SK-N-SH (cell line): ENCODE measurements at regions not wholly inside any gene's neighbourhood (a gene's known extent, or its start where the extent isn't known, plus 50 kb on each side); places are given as distances from the start of the nearest gene placed in this dataset.

Source experiments
- CTCF ChIA-PET: fragments of 300-600, 350-600 bp; formaldehyde crosslinking; extraction: SDS; loops from one replicate; lab custom pipeline; 2021; lab: Yijun Ruan, JAX
- POLR2A ChIA-PET: fragments of 350-600 bp; sonication (Branson Sonifier 250); formaldehyde crosslinking; extraction: SDS; loops from one replicate; lab custom pipeline; 2020; ENCODE audit warnings: antibody characterized with exemption, inconsistent platforms; lab: Yijun Ruan, JAX
- DNase-seq: peaks from one replicate; pipeline ENCODE4 v3.0.0; 2012
- H2AFZ ChIP-seq: fragments of 200-600 bp; sonication (generic); 2 replicates; pipeline ENCODE4 v1.8.1; 2016; ENCODE audit warnings: antibody characterized with exemption, mild to moderate bottlenecking, low read depth
- H3F3A ChIP-seq: fragments of 200-600 bp; sonication (generic); replicated peaks from 2 replicates; pipeline ENCODE3; 2016; ENCODE audit warnings: antibody characterized with exemption, mild to moderate bottlenecking; ENCODE audit not compliant: insufficient read depth
- H3K27ac ChIP-seq, 2 experiments: fragments of 200-500 bp in 1 of 2; fragments of 200-600 bp in 1 of 2; sonication (Bioruptor generic) in 1 of 2; sonication (generic), shearing (Covaris generic) in 1 of 2; 2 replicates each; pipeline versions ENCODE4 v1.5.1 to v1.6.1; 2014 to 2016; ENCODE audit warnings: low read depth in 2 of 2, inconsistent platforms in 1 of 2, low read length in 1 of 2, mild to moderate bottlenecking in 1 of 2, mixed read lengths in 1 of 2
- H3K27me3 ChIP-seq: fragments of 200-600 bp; sonication (generic), shearing (Covaris generic); 2 replicates; pipeline ENCODE4 v1.6.1; 2016; ENCODE audit warnings: mixed run types; ENCODE audit not compliant: insufficient read depth
- H3K36me3 ChIP-seq, 2 experiments: fragments of 200-500 bp in 1 of 2; fragments of 200-600 bp in 1 of 2; sonication (Bioruptor generic) in 1 of 2; sonication (generic) in 1 of 2; replicated peaks in 1 of 2; 2 replicates each; pipeline versions ENCODE3 to v1.5.1; 2014 to 2016; ENCODE audit warnings: low read length in 1 of 2, mild to moderate bottlenecking in 1 of 2; ENCODE audit not compliant: insufficient read depth in 2 of 2, control insufficient read depth in 1 of 2
- H3K4me1 ChIP-seq, 2 experiments: fragments of 200-500 bp in 1 of 2; fragments of 200-600 bp in 1 of 2; sonication (Bioruptor generic) in 1 of 2; sonication (generic), shearing (Covaris generic) in 1 of 2; 2 replicates each; pipeline versions ENCODE4 v1.5.1 to v1.6.1; 2014 to 2016; ENCODE audit warnings: low read depth in 1 of 2, low read length in 1 of 2, mixed run types in 1 of 2; ENCODE audit not compliant: insufficient read depth in 2 of 2, control insufficient read depth in 1 of 2
- H3K4me2 ChIP-seq: fragments of 200-600 bp; sonication (generic), shearing (Covaris generic); 2 replicates; pipeline ENCODE4 v1.6.1; 2017; ENCODE audit warnings: mixed run types
- H3K4me3 ChIP-seq, 2 experiments: fragments of 200-500 bp in 1 of 2; fragments of 200-600 bp in 1 of 2; sonication (Bioruptor generic) in 1 of 2; sonication (generic), shearing (Covaris generic) in 1 of 2; 2 replicates each; pipeline versions ENCODE4 v1.5.1 to v1.8.1; 2014 to 2016; ENCODE audit warnings: low read depth in 2 of 2, inconsistent platforms in 1 of 2, low read length in 1 of 2, mild to moderate bottlenecking in 1 of 2, mixed read lengths in 1 of 2, moderate library complexity in 1 of 2
- H3K79me2 ChIP-seq: fragments of 200-600 bp; sonication (generic); 2 replicates; pipeline ENCODE4 v1.8.1; 2017; ENCODE audit warnings: mild to moderate bottlenecking; ENCODE audit not compliant: insufficient read depth
- H3K9ac ChIP-seq: fragments of 200-600 bp; sonication (generic); 2 replicates; pipeline ENCODE4 v1.6.1; 2017; ENCODE audit warnings: mixed run types
- H3K9me2 ChIP-seq: fragments of 200-600 bp; sonication (generic); 2 replicates; pipeline ENCODE4 v1.6.1; 2017; ENCODE audit warnings: mixed run types
- H3K9me3 ChIP-seq: fragments of 200-600 bp; sonication (generic); 2 replicates; pipeline ENCODE4 v1.6.1; 2017; ENCODE audit warnings: mixed run types, mild to moderate bottlenecking, moderate library complexity
- H4K20me1 ChIP-seq: fragments of 200-600 bp; sonication (generic); 2 replicates; pipeline ENCODE4 v1.6.1; 2017; ENCODE audit warnings: mild to moderate bottlenecking, mixed run types; ENCODE audit not compliant: insufficient read depth
- CHD2 ChIP-seq: fragments of 150-350 bp; IDR thresholded peaks from 2 replicates; pipeline ENCODE4 v1.6.1; 2018; ENCODE audit warnings: low read length; ENCODE audit not compliant: partially characterized antibody
- ELF1 ChIP-seq: IDR thresholded peaks from 2 replicates; pipeline ENCODE4 v1.4.0; 2012
- EP300 ChIP-seq, 2 experiments: IDR thresholded peaks; 2 replicates each; pipeline versions ENCODE4 v1.4.0 to v1.6.1; 2012; ENCODE audit warnings: borderline replicate concordance in 1 of 2, low read depth in 1 of 2, low read length in 1 of 2
- FOXJ3 ChIP-seq: sonication (generic); formaldehyde crosslinking; IDR thresholded peaks from 2 replicates; pipeline ENCODE4 v1.5.1; 2020; ENCODE audit warnings: mild to moderate bottlenecking, missing genetic modification reagents
- FOXM1 ChIP-seq: IDR thresholded peaks from 2 replicates; pipeline ENCODE4 v1.4.0; 2012; ENCODE audit warnings: low read depth, mild to moderate bottlenecking
- MXI1 ChIP-seq: IDR thresholded peaks from 2 replicates; pipeline ENCODE4 v1.6.1; 2012; ENCODE audit warnings: mild to moderate bottlenecking, low read depth, low read length, improper control_type of control experiment
- NRF1 ChIP-seq: IDR thresholded peaks from 2 replicates; pipeline ENCODE4 v1.6.1; 2012; ENCODE audit warnings: low read depth, mild to moderate bottlenecking, low read length
- SIN3A ChIP-seq: IDR thresholded peaks from 2 replicates; pipeline ENCODE4 v1.6.1; 2012; ENCODE audit warnings: low read depth, mild to moderate bottlenecking, low read length, moderate library complexity, borderline replicate concordance
- SMC3 ChIP-seq: IDR thresholded peaks from 2 replicates; pipeline ENCODE4 v1.6.1; 2012; ENCODE audit warnings: low read depth, low read length, improper control_type of control experiment
- TAF1 ChIP-seq: IDR thresholded peaks from 2 replicates; pipeline ENCODE4 v1.6.1; 2012; ENCODE audit warnings: low read depth, mild to moderate bottlenecking, low read length, moderate library complexity, borderline replicate concordance
- TCF12 ChIP-seq: IDR thresholded peaks from 2 replicates; pipeline ENCODE4 v1.4.0; 2012
- WGBS: methylation state at CpG from one replicate; pipeline ENCODE4 v1.1.6; 2017; ENCODE audit warnings: low lambda C conversion rate; 5-methylcytosine and 5-hydroxymethylcytosine counted together
- TF ChIP-seq, protein P1 (sequence below): IDR thresholded peaks from 2 replicates; pipeline ENCODE4 v1.4.0; 2012; ENCODE audit warnings: low read depth, borderline replicate concordance
- TF ChIP-seq, protein P2 (sequence below): IDR thresholded peaks from 2 replicates; pipeline ENCODE4 v1.6.1; 2012; ENCODE audit warnings: mild to moderate bottlenecking, low read depth, low read length, moderate library complexity
- TF ChIP-seq, protein P3 (sequence below): fragments of 200-600 bp; sonication (generic); IDR thresholded peaks from 2 replicates; pipeline ENCODE4 v1.6.1; 2017; ENCODE audit warnings: antibody characterized with exemption, mild to moderate bottlenecking, moderate library complexity
- TF ChIP-seq, protein P4 (sequence below): IDR thresholded peaks from 2 replicates; pipeline ENCODE4; 2012

DNA sequence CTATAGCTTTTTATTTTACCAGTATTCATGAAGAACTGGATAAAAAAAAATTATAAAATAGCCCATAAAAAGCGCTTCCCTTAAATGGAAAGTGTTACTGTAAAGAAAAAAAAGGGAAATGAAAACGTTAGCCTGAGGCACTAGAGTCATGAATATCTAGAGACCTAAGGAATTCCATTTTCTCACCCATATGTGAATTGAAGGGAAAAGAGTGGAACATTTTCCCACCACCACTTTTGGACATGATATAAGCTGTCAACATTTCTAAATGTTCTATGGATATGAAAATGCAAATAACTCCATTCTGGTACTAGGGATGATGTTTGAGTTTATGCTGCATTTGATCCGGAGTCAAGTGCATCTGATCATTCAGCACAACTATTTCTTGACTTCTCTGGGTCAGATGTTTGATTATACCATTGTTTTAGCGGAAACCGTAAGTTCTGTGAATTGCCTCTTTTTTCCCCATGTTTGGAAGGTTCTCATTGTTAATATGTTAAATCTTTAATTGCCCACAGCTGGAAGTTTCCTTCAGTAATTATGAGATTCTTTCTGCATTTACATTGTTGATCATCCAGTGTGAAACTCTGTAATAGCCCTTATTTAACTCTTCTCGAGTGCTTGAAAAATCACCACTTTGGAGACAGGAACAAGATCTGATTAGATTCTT, 467.4 kb upstream of the SEMA6A start:
- no peaks in the 10 kb centered on the region for H4K20me1 ChIP-seq
- no peaks in the 10 kb centered on the region for H3K79me2 ChIP-seq
- no peak overlapping the region for H3K27ac ChIP-seq
- 30% methylated on average over 6 of the region's 6 CpGs for WGBS
- no peak overlapping the region for H3K4me3 ChIP-seq
- no peaks in the 10 kb centered on the region for H3K9me3 ChIP-seq
- no peak overlapping the region for H3K9ac ChIP-seq
- no peaks in the 10 kb centered on the region for H3F3A ChIP-seq
- no peak overlapping the region for H3K4me2 ChIP-seq
- TF ChIP-seq TCF12 (no peak), MXI1 (no peak), NRF1 (no peak), FOXM1 (no peak), TAF1 (no peak)
- TF ChIP-seq, protein P1, sequence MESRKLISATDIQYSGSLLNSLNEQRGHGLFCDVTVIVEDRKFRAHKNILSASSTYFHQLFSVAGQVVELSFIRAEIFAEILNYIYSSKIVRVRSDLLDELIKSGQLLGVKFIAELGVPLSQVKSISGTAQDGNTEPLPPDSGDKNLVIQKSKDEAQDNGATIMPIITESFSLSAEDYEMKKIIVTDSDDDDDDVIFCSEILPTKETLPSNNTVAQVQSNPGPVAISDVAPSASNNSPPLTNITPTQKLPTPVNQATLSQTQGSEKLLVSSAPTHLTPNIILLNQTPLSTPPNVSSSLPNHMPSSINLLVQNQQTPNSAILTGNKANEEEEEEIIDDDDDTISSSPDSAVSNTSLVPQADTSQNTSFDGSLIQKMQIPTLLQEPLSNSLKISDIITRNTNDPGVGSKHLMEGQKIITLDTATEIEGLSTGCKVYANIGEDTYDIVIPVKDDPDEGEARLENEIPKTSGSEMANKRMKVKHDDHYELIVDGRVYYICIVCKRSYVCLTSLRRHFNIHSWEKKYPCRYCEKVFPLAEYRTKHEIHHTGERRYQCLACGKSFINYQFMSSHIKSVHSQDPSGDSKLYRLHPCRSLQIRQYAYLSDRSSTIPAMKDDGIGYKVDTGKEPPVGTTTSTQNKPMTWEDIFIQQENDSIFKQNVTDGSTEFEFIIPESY = no peak
- H3K9me2 ChIP-seq = no peaks in the 10 kb centered on the region
- no peak overlapping the region for H2AFZ ChIP-seq
- no peak for DNase-seq
- no peaks in the 10 kb centered on the region; a peak in 1 of 4 replicates for H3K4me1 ChIP-seq
- no peaks in the 10 kb centered on the region for H3K27me3 ChIP-seq
- no peaks in the 10 kb centered on the region for H3K36me3 ChIP-seq
- ChIA-PET POLR2A (interaction anchor here (0.6 kb wide), 1 partner anchor 23 kb away, joined by 3 read pairs; no protein-coding TSS in a partner anchor), CTCF (interaction anchor here (1.0 kb wide), 1 partner anchor 13 kb away, joined by 3 read pairs; no protein-coding TSS in a partner anchor)

DNA sequence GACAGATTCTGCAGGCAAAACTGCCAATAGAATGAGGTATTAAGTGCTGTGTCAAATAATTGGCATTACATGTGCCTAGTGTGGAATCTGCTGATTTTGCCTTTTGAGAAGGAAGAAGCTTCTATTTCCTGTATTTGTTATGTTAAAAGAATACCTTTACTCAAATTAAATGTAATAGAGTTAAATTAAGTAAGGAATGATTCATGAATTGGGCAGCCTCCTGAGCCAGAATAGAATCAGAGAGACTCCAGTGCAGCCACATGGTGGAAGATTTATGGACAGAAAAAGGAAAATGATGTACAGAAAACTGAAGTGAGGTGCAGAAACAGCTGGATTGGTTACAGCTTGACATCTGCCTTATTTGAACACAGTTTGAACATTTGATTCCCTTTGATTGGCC, 464.4 kb upstream of the SEMA6A start:
- Histone ChIP-seq H3F3A (no peaks in the 10 kb centered on the region), H3K4me1 (no peaks in the 10 kb centered on the region), H3K36me3 (no peaks in the 10 kb centered on the region), H3K27ac (no peak overlapping the region), H4K20me1 (no peaks in the 10 kb centered on the region), H3K27me3 (no peaks in the 10 kb centered on the region), H3K79me2 (no peaks in the 10 kb centered on the region), H3K4me3 (no peak overlapping the region), H3K9me2 (no peaks in the 10 kb centered on the region), H3K9ac (no peak overlapping the region), H3K9me3 (no peaks in the 10 kb centered on the region), H3K4me2 (no peak overlapping the region), H2AFZ (no peak overlapping the region)
- TF ChIP-seq EP300 (IDR thresholded peaks at IDR 0.05; ENCODE audit: borderline replicate concordance in 1 of 2, low read depth in 1 of 2, low read length in 1 of 2) (no peak), CHD2 (no peak), FOXJ3 (CRISPR knock-in tag) (no peak), TAF1 (no peak), SIN3A (no peak), SMC3 (no peak), ELF1 (no peak)
- TF ChIP-seq, protein P2, sequence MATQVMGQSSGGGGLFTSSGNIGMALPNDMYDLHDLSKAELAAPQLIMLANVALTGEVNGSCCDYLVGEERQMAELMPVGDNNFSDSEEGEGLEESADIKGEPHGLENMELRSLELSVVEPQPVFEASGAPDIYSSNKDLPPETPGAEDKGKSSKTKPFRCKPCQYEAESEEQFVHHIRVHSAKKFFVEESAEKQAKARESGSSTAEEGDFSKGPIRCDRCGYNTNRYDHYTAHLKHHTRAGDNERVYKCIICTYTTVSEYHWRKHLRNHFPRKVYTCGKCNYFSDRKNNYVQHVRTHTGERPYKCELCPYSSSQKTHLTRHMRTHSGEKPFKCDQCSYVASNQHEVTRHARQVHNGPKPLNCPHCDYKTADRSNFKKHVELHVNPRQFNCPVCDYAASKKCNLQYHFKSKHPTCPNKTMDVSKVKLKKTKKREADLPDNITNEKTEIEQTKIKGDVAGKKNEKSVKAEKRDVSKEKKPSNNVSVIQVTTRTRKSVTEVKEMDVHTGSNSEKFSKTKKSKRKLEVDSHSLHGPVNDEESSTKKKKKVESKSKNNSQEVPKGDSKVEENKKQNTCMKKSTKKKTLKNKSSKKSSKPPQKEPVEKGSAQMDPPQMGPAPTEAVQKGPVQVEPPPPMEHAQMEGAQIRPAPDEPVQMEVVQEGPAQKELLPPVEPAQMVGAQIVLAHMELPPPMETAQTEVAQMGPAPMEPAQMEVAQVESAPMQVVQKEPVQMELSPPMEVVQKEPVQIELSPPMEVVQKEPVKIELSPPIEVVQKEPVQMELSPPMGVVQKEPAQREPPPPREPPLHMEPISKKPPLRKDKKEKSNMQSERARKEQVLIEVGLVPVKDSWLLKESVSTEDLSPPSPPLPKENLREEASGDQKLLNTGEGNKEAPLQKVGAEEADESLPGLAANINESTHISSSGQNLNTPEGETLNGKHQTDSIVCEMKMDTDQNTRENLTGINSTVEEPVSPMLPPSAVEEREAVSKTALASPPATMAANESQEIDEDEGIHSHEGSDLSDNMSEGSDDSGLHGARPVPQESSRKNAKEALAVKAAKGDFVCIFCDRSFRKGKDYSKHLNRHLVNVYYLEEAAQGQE = no peak
- TF ChIP-seq, protein P3, sequence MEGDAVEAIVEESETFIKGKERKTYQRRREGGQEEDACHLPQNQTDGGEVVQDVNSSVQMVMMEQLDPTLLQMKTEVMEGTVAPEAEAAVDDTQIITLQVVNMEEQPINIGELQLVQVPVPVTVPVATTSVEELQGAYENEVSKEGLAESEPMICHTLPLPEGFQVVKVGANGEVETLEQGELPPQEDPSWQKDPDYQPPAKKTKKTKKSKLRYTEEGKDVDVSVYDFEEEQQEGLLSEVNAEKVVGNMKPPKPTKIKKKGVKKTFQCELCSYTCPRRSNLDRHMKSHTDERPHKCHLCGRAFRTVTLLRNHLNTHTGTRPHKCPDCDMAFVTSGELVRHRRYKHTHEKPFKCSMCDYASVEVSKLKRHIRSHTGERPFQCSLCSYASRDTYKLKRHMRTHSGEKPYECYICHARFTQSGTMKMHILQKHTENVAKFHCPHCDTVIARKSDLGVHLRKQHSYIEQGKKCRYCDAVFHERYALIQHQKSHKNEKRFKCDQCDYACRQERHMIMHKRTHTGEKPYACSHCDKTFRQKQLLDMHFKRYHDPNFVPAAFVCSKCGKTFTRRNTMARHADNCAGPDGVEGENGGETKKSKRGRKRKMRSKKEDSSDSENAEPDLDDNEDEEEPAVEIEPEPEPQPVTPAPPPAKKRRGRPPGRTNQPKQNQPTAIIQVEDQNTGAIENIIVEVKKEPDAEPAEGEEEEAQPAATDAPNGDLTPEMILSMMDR = no peak
- TF ChIP-seq, protein P4, sequence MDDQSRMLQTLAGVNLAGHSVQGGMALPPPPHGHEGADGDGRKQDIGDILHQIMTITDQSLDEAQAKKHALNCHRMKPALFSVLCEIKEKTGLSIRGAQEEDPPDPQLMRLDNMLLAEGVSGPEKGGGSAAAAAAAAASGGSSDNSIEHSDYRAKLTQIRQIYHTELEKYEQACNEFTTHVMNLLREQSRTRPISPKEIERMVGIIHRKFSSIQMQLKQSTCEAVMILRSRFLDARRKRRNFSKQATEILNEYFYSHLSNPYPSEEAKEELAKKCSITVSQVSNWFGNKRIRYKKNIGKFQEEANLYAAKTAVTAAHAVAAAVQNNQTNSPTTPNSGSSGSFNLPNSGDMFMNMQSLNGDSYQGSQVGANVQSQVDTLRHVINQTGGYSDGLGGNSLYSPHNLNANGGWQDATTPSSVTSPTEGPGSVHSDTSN = no peak
- DNase-seq = no peak
- ChIA-PET CTCF (interaction anchor here (1.1 kb wide), 1 partner anchor 31 kb away, joined by 3 read pairs; no protein-coding TSS in a partner anchor), POLR2A (interaction anchor here (0.6 kb wide), 1 partner anchor 404 kb away, joined by 3 read pairs; no protein-coding TSS in a partner anchor)
